Hematopoietic multipotent progenitor cell treated with erythropoietin and hydrocortisone succinate and interleukin-3 and kit ligand, for 17 days (in vitro differentiated cells): ENCODE measurements at regions not wholly inside any gene's neighbourhood (a gene's known extent, or its start where the extent isn't known, plus 50 kb on each side); places are given as distances from the start of the nearest gene placed in this dataset.

Experiments
- DNase-seq: peaks from one replicate; pipeline ENCODE4 v3.0.0-alpha.2; 2015; ENCODE audit warnings: low spot score

GRCh38 chr5:167863883-167864282 lies 427.6 kb upstream of the WWC1 start:
- no peak for DNase-seq

- DNase-seq = no peak
Measured at GRCh38 chr5:167864801-167865200, 426.6 kb upstream of the WWC1 start.

- no peak for DNase-seq
Measured at GRCh38 chr5:167866797-167867196, 424.6 kb upstream of the WWC1 start.

GRCh38 chr5:167867281-167867680 lies 424.2 kb upstream of the WWC1 start:
- DNase-seq = no peak

DNA sequence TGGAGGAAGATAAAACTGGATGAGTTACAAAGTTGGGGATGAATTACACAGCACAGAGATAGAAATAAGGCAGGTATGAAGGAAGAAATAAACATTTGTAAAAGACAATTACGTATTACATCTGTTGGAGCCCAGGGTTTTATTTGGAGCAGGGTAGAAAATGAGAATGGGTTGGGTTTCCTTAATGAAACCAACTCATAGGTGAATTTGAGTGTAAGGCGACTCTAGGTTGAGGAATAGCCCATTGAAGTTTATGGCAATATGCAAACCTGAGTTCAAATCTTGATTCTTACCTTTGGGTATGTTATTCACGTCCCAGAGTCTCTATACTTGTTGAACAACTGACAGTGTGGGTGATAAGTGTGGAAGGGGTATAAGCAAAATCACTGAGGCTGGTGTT lies 422.3 kb upstream of the WWC1 start:
- no peak for DNase-seq

DNA sequence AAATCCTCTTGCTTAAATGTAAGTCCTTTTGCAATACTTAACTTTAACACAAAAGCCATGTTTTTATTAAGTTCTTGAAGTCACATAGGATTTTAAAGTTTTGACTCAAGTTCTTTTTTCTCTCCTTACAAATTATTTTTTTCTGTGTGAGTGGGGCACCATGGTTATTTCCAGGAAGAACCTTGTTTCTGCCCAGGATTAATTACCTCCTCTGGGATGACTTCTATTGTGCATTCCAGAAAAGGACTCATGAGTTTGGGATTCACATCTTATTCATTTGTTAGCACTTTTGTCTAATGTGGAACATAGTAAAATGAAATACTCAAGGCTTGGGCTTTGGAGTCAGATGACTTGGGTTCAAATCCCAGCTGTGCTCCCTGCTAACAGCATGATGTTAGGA lies 421.4 kb upstream of the WWC1 start:
- no peak for DNase-seq

- DNase-seq = no peak
Measured at GRCh38 chr5:167871091-167871490, 420.4 kb upstream of the WWC1 start.

- no peak for DNase-seq
Measured at GRCh38 chr5:167872791-167873190, 418.7 kb upstream of the WWC1 start.

- DNase-seq = no peak
Measured at GRCh38 chr5:167877114-167877722, 414.2 kb upstream of the WWC1 start.

GRCh38 chr5:167877924-167878323 lies 413.5 kb upstream of the WWC1 start:
- no peak for DNase-seq

DNA sequence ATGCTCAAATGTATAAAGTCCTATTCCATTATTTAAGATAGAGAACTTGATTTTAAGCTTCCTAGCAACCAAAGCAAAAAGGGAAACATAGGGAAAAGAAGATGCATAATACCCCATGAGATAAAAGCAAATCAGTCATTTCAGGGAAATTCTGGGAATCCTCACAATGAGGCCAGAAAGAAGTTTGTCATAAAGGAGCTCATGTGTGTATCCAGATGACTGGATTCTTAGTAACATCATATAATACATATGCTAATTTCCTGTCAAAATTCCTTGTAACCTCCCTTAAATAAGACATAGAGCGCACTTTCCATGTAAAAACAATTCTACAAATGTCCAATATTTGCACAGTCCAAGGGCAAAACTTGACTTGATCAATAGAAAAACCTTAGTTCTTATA lies 411.0 kb upstream of the WWC1 start:
- no peak for DNase-seq

- no peak for DNase-seq
Measured at GRCh38 chr5:167881041-167881440, 410.4 kb upstream of the WWC1 start.

DNA sequence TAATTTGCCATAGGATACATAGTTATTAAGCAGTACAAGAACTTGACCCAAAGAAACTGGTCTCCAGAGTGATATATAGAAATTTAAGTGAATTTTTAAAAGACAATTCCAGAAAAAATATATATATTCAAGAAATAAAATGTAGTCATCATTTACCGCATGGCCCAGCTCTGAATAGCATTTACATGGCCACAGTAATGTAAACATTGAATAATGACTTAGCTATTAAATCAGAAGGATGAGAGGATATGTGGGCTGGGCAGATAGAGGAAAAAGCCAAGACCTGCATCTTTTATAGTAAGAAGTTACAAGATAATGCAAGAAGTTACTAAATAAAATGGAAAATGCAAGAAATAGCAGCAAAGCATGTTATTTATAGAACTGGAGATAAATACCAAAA lies 405.2 kb upstream of the WWC1 start:
- DNase-seq = no peak

- no peak for DNase-seq
Measured at GRCh38 chr5:167888393-167888792, 403.1 kb upstream of the WWC1 start.

- no peak for DNase-seq
Measured at GRCh38 chr5:167889276-167889675, 402.2 kb upstream of the WWC1 start.

DNA sequence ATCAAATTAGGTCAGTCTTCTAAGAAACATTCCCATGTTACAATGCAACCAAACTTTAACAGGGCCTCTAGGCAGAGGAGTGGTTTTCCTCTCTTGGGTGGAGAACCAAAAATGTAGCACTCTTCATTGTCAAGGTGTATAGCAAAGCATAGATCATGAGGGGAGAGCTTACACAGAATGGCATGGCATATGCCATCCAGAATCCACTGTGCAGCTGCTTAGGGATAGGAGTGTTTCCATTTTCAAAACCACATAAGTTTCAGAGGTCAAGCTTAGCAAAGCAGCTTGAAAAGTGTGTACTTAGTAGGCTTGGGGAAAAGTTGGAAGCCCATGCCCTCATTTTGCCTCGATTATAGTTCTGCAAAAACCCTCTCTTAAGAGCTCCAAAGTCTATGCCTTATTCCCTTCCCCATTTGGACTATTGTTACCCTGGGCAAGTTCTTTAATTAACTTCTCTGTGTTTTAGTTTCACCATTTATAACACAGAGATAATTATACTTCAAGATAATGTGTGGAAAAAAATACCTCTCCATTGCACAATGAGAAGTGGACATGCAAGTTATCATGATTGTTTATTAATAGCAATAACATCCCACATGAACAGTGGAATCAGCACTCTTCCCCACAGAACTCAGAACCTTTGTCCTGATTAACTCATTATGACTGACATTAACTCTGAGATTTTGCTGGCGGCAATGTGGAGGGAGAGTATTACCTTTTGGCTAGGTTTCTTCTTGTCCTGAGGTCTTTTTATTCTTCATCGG lies 398.9 kb upstream of the WWC1 start:
- no peak for DNase-seq

DNA sequence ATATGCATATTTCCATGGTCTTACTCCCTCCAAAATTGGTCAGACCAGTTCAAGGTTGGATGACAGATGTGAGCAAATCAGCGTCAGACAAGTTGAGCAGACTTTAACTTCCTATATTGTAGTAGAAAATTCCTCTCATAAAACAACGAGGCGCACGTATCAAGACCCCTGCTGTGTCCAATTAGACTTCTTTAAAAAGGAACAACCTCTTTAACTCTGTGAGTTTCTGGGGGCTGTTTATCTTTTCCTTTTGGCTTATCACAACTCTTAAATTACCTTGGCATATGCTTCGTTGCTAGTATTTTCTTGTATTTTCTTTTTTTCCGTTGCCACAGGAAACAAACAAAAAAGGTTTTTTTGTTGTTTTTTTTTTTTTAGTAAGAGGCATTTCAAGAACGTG lies 398.2 kb upstream of the WWC1 start:
- no peak for DNase-seq

GRCh38 chr5:167894631-167895472 lies 396.6 kb upstream of the WWC1 start:
- no peak for DNase-seq

GRCh38 chr5:167895899-167896659 lies 395.4 kb upstream of the WWC1 start:
- no peak for DNase-seq

DNA sequence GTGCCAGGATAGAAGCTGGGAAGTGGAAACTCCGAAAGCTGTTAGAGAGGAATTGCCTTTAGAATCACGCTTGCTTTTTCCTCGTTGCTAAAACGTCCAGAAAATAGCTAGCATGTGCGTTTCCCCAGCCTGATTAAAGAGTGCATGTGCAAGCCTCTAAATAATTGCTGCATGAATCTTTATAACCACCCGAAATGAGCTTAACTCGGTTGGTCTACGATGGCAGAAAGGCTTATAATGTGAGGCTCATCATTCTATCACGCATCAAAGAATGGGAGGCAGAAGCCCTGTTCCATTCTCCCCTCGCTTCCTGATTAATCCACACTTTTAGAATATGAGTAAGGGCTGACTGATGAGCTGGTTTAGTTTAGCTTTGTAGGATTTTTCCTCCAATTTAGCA lies 394.6 kb upstream of the WWC1 start:
- no peak for DNase-seq

GRCh38 chr5:167897371-167897770 lies 394.1 kb upstream of the WWC1 start:
- DNase-seq = no peak

DNA sequence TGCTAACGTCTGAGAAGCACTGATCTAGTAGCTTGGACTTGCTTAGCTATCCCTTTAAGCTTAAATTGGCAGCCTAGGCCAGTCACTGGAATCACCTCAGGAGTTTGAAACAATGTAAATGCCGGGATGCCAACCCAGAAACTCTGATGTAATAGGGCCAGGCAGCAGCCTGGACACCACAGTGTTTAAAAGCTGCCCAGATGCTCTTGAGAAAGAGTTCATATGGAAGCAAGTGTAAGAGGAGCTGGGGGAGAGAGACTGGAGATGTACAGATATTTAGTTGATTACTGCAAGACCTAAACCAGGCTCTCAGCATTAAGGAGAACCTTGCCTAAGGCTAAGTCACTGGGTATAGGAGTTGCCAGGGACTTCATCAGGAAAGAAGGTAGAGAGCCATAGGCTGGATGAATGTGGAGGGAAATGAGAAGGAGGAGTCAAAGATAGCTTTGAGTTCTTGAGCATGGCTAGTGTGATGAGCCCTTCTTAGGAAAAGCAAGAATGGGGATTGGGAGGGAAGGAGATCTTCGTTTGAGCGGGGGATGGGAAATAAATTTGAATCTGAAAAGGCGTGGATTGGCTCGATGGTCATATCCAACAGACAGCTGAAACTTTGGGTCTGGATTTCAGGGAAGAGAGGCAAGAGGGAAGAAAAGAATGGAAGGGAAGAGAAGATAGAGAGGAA lies 392.9 kb upstream of the WWC1 start:
- no peak for DNase-seq
